ENCODE measurements at regions not wholly inside any gene's neighbourhood (a gene's known extent, or its start where the extent isn't known, plus 50 kb on each side); places are given as distances from the start of the nearest gene placed in this dataset.
"Not testable (repeated sequence)": the region's sequence is repeated elsewhere in the genome, so short reads cannot be mapped to it uniquely, and the experiment has no call there.

GRCh38 chr5:17401470-17402288 is 96.4 kb upstream of the TAF11L2 start:
- DNase-seq: no peak

GRCh38 chr5:17402289-17403121 is 95.5 kb upstream of the TAF11L2 start:
- no peak for DNase-seq

- DNase-seq: no peak
Measured at GRCh38 chr5:17403695-17404490, 94.1 kb upstream of the TAF11L2 start.

- no peak for DNase-seq
Measured at GRCh38 chr5:17405976-17406375, 92.1 kb upstream of the TAF11L2 start.

DNA sequence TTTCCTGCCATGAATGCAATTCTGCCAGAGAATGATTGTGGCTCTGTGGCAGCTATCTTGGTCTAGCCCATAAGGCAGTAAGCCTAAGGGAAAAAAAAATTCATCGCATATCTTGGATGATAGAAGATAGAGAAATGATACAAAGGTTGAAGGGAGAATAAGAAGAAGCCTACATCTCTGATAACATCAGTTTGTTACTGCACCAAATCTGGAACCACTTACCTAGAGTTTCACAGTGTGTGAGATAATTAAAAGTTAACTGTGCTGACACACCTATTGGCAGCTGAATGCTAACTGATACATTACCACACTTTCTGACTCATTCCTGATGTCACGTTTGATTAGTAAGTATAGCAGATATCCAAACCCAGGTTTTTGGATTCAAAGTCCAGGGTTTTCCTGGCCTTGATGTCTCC is 91.6 kb upstream of the TAF11L2 start:
- DNase-seq: no peak

DNA sequence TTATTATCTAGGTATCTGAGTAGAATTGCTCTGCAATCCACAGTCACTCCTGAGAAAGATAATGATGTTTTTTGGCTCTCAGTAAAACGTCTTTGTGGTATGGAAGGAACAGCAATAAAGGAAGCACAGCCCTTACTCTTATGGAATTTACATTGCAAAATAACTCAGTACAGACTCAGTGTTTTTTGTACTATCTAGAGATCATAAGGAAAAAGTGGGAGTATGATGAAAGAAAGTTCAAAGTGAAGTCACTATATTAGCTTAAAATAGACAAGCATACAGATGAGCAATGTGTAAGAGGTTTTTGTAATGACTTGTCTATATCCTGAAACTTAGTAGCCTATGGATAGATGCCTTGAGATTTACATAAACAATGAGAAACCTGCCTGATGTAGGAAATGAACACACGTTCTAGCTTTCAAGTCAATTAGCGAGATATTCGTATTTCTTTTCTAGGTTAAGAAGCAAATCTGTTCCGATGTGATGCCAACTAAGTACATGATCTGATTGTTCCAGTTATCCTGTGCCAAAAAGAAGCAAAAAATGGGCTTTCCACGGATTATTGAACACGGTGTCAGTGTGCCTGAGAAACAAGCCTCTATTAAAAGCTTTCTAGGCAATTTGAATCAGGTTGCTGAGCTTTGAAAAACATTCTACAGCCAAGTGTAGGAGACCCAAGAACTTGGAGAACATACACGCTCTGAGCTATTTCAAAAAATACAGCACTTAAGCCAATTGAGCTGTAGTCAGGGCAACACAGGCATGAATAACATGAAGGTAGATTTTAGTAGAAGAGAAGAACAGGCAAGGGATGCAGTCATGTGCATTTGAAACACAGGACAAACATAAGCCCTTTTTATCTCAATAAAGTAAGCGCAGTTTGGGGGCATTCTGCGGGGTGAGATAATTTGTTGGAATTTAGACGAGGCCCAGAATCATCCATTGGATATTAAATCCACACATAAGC is 86.3 kb upstream of the TAF11L2 start:
- no peak for DNase-seq

DNA sequence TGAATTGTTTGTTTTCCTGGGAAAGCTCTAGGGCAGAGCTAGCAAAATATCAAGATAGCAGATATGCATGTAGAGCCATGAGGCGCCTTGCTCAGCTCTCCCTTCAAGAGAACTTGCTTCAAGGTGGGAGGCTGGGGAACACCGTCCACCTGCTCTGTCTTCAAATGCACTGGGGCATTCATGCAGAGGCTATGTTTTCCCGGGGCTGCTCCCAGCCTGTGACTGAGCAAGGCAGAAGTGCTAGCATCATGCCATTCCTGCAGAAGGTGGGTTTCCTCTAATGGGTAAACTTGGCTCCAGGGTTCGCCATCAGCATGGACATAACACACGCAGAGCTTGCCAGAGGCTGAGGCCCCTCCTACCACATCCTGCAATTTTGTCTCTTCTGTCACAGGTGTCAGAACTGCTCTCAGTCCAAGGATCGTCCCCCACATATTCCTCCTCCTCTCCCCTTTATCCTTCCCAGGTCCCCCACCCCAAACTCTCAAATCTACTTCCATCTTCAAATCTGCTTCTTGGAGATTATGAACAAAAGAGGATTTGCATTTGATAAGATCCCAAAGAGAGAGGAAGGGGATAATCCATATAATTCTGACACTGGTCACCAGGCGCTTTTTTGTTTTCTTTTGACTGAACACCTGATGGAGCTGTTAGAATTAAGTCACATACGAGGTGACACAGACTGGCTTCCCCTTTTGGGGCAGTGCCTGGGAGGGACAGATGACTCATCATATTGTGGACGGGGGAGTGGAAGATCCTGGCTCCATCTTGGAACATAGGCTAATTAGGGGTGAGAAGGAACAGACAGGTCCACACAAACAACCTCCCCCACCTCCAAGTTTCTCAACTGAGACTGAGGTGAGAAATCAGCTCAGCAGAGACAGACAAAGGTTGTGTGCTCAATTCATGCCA is 85.0 kb upstream of the TAF11L2 start:
- DNase-seq: peak; percentile 31

GRCh38 chr5:17413691-17414090 is 84.3 kb upstream of the TAF11L2 start:
- no peak for DNase-seq

DNA sequence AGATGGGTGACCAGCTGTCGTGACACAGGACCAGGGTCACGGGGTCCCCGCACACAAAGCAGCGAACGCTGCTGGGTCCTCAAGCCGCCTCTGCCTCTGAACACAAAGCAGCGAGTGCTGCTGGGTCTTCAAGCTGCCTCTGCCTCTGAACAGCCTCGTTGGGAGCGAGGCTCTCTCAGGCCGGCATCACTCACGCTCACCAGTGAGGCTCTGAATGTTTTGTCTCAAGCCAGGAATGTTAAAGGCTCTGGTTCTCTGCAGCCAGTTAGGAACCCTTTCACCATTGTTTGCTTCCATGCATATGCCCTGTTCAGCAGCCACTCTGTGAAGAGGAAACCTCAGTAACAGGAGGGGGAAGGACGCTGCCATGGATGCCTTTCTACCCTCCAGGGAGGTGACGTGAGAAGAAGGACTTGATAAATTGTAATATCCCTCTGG is 82.7 kb upstream of the TAF11L2 start:
- no peak for DNase-seq

DNA sequence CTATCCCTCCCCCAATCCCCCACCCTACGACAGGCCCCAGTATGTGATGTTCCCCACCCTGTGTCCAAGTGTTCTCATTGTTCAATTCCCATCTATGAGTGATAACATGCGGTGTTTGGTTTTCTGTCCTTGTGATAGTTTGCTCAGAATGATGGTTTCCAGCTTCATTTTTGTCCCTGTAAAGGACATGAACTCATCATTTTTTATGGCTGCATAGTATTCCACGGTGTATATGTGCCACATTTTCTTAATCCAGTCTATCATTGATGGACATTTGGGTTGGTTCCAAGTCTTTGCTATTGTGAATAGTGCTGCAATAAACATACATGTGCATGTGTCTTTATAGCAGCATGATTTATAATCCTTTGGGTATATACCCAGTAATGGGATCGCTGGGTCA is 81.7 kb upstream of the TAF11L2 start:
- DNase-seq: not testable (repeated sequence)

GRCh38 chr5:17424674-17425073 is 73.4 kb upstream of the TAF11L2 start:
- no peak for DNase-seq

GRCh38 chr5:17425385-17426070 is 72.5 kb upstream of the TAF11L2 start:
- DNase-seq: no peak

- no peak for DNase-seq
Measured at GRCh38 chr5:17426104-17426749, 71.8 kb upstream of the TAF11L2 start.

- DNase-seq: no peak
Measured at GRCh38 chr5:17428176-17428800, 69.7 kb upstream of the TAF11L2 start.

DNA sequence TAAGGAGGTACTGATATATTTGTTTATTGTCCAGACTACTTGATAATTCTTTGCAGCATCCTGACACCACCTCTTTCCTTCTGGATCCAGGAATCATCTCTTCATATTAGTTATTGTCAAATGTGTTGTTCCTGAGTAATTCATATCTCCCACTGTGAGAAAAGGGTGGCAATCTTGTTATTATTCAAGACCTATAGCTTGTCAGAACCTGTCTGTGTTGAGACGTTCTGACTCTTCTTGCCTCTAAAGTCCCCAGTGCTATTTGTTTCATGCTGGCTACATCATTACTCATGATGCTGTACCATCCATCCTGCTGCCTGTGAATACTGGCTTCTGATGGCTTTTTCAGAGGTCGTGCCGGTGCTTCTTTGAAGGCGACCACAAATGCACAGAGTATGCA is 68.7 kb upstream of the TAF11L2 start:
- peak; percentile 7 for DNase-seq

DNA sequence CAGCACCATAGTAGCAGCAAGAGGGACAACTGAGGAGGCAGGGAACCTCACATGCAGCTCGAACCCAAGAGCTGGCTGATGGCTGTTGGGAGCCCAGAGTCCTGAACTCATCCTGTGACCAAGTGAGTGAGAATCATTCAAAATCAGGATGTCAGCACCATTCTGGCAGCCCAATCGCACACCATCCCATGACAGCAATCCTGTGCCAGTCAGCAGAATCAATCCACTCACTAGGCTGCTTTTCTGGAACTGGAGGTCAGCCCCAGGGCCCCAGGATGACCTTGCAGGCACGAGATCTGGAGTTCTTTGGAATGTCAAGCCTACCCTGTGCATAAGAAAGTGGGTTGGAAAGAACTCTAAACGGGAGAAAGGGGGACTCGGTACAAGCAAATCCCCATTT is 67.8 kb upstream of the TAF11L2 start:
- DNase-seq: no peak

DNA sequence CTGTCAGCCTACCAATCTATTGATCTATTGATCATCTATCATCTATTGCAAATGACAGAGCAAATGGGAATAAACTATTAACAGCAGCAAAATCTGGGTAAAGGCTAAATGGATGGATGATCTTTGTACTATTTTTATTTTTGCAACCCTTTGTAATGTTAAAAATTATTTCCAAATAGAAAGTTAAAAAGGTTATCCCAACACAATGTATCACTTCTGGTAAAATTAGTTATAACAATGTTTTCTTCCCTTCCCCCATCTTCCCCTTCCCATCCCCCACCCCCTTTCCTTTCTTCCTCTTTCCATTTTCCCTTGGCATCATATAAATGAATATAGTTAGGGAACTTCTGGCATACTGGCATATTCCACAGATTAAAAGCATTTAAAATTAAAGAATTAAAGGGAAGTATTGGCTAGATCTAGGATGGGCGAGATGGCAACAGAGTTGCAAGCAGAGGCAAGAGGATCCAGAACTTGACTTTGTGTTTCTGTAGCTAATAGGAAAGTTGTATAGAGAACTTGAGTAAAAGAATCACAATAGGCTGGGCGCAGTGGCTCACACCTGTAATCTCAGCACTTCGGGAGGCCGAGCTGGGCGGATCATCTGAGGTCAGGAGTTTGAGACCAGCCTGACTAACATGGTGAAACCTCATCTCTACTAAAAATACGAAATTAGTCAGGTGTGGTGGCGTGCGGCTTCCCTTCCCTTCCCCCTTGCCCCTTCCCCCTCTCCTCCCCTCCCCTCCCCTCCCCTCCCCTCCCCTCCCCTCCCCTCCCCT is 66.6 kb upstream of the TAF11L2 start:
- DNase-seq: peak; percentile 28

DNA sequence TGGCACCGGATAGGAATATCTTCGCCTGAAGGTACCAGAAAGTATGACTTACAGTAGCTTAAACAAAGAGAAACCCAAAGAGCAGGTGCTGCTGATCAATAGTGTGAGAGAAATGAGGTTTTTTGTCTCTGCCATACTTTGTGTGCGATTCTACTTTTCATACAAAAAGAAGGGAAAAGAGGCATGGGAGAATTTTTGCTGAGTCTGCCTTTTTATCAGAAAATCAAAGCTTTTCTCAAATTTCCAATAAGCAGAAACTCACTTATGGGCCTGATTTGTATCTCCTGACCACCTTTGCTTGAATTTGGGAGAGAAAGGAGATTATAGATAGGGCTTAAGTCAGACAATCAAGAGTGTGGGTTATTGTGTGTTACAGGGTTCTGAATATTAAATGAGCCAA is 65.5 kb upstream of the TAF11L2 start:
- no peak for DNase-seq

All from RPMI8226 (cell line).